Lower leg skin (tissue), 3 donors: ENCODE measurements at regions not wholly inside any gene's neighbourhood (a gene's known extent, or its start where the extent isn't known, plus 50 kb on each side); places are given as distances from the start of the nearest gene placed in this dataset.

Source experiments
- CTCF ChIP-seq, 3 donors: fragments of 450-650 bp; IDR thresholded peaks; one replicate each; pipeline ENCODE4 v1.5.1; 2016; ENCODE audit warnings: antibody characterized with exemption in 3 of 3, mild to moderate bottlenecking in 3 of 3, moderate library complexity in 2 of 3
- POLR2A ChIP-seq, 2 donors: fragments of 450-650 bp; IDR thresholded peaks; one replicate each; pipeline ENCODE4 v1.6.1; 2016 to 2017; ENCODE audit warnings: antibody characterized with exemption in 2 of 2, mild to moderate bottlenecking in 1 of 2, moderate library complexity in 1 of 2

GRCh38 chr21:19776076-19776475, 1222.1 kb upstream of the NCAM2 start:
- no peak for TF ChIP-seq CTCF (IDR thresholded peaks at IDR 0.05)
- no peak for TF ChIP-seq POLR2A (IDR thresholded peaks at IDR 0.05)
